AG04450 (cell line): ENCODE measurements at regions not wholly inside any gene's neighbourhood (a gene's known extent, or its start where the extent isn't known, plus 50 kb on each side); places are given as distances from the start of the nearest gene placed in this dataset.

Source experiments
- CTCF ChIA-PET: fragments of 300-600, 350-600 bp; formaldehyde crosslinking; extraction: SDS; loops from one replicate; lab custom pipeline; 2022; ENCODE audit warnings: antibody characterized with exemption, inconsistent platforms; lab: Charles Lee
- POLR2A ChIA-PET: fragments of 350-600 bp; formaldehyde crosslinking; extraction: SDS; loops from one replicate; lab custom pipeline; 2021; ENCODE audit warnings: antibody characterized with exemption, inconsistent platforms; lab: Yijun Ruan, JAX
- DNase-seq: peaks from one replicate; pipeline ENCODE4 v3.0.0-alpha.2; 2011; ENCODE audit warnings: low read depth, low spot score
- H3K27ac ChIP-seq: one replicate; pipeline ENCODE4 v1.5.1; 2012; ENCODE audit warnings: low read depth, low read length, control low read depth
- H3K27me3 ChIP-seq: one replicate; pipeline ENCODE4 v1.6.0; 2012; ENCODE audit warnings: low read length; ENCODE audit not compliant: control insufficient read depth, insufficient read depth
- H3K4me3 ChIP-seq: 2 replicates; pipeline ENCODE4 v1.5.1; 2011; ENCODE audit warnings: mild to moderate bottlenecking, low read depth, low read length, control low read depth
- H3K9me3 ChIP-seq: 2 replicates; pipeline ENCODE4 v1.5.1; 2012; ENCODE audit warnings: low read length; ENCODE audit not compliant: control insufficient read depth, insufficient read depth
- CTCF ChIP-seq: IDR thresholded peaks from 2 replicates; pipeline ENCODE4 v1.5.1; 2011; ENCODE audit warnings: low read depth, low read length, control low read depth, inconsistent platforms

GRCh38 chr5:120098902-120099535 is 365.1 kb upstream of the PRR16 start:
- ChIA-PET POLR2A (no interaction called here), CTCF (interaction anchor here (1.3 kb wide), 1 partner anchor 359 kb away, joined by 3 read pairs; no protein-coding TSS in a partner anchor)
- Histone ChIP-seq H3K27me3 (no peaks in the 10 kb centered on the region), H3K27ac (no peak overlapping the region), H3K4me3 (no peak overlapping the region), H3K9me3 (no peaks in the 10 kb centered on the region)
- TF ChIP-seq CTCF, result no peak
- DNase-seq, result peak; percentile 29

DNA sequence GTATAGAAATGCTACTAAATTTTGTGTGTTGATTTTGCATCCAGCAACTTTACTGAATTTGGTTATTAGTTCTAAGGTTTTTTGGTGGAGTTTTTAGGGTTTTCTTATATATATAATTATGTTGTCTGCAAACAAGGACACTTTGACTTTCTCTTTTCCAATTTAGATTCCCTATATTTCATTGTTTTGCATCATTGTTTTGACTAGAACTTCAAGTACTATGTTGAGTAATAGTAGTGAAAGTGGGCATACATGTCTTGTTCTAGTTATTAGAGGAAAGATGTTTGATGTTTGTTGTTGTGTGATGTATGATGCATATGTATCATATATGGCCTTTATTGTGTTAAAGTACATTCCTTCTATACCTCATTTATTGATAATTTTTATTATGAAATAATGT is 362.3 kb upstream of the PRR16 start:
- POLR2A ChIA-PET, result no interaction called here
- H3K27me3 ChIP-seq, result no peaks in the 10 kb centered on the region
- no peak for DNase-seq
- CTCF ChIA-PET, result no interaction called here
- H3K9me3 ChIP-seq, result no peaks in the 10 kb centered on the region
- no peak overlapping the region for H3K4me3 ChIP-seq
- TF ChIP-seq CTCF, result no peak
- H3K27ac ChIP-seq, result no peak overlapping the region

GRCh38 chr5:120103495-120103894 is 360.6 kb upstream of the PRR16 start:
- no peak for TF ChIP-seq CTCF
- H3K9me3 ChIP-seq, result no peaks in the 10 kb centered on the region
- DNase-seq, result no peak
- no peak overlapping the region for H3K27ac ChIP-seq
- ChIA-PET POLR2A (no interaction called here), CTCF (no interaction called here)
- no peak overlapping the region for H3K4me3 ChIP-seq
- H3K27me3 ChIP-seq, result no peaks in the 10 kb centered on the region

DNA sequence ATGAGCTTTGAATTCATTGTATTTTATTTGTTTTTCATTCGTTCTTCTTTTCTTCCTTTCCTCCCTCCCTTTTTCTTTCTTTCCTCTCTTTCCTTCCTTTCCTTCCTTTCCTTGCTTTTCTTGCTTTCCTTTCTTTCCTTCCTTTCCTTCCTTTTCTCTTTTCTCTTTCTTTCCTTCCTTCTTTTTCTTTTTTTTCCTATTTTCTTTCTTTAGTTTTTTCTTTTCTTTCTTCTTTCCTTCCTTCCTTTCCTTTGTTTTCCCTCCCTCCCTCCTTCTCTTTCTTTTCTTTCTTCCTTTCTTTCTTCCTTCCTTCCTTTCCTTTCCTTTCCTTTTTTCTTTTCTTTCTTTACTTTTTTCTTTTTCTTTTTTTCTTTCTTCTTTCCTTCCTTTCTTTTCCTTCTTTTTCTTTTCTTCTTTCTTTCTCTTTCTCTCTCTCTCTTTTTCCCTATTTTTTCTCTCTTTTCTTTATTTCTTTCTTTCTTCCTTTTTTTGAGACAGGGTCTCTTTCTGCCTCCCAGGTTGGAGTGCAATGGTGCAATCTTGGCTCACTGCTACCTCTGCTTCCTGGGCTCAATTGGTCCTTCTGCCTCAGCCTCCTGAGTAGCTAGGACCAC is 357.1 kb upstream of the PRR16 start:
- H3K9me3 ChIP-seq, result no peaks in the 10 kb centered on the region
- no peak overlapping the region for H3K27ac ChIP-seq
- DNase-seq, result no peak
- TF ChIP-seq CTCF, result no peak
- ChIA-PET POLR2A (no interaction called here), CTCF (no interaction called here)
- no peak overlapping the region for H3K4me3 ChIP-seq
- H3K27me3 ChIP-seq, result no peaks in the 10 kb centered on the region

DNA sequence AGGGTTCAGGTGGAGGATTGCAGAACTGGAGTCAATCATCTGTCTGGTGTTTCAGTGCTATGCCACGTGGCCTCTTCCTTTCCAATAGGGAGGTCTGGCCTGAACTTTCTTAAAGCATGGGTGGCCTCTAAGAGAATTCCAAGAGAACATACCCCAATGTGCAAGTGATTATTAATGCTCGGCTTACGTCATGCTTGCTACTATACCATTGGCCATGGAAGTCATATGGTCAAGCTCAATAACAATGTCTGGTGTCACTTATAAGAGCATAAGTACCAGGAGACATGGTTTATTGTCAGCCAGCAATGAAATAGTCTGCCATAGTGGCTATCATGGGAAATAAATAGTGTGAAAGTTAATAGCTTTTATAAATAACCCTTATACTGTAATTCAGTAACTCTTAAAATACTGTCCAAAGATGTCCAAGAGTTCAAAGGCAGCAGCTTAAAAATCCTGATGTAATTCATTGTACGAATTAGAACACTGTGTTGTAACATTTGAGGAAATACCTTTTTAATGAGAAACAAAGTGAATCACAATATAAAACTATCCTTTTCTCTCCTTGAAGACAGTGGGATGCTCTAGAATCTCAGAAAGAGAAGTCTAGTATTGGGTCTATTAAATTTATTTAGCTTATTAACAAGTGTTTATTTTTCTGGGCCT is 355.4 kb upstream of the PRR16 start:
- no peaks in the 10 kb centered on the region for H3K27me3 ChIP-seq
- H3K9me3 ChIP-seq, result no peaks in the 10 kb centered on the region
- DNase-seq, result no peak
- ChIA-PET POLR2A (no interaction called here), CTCF (no interaction called here)
- no peak overlapping the region for H3K4me3 ChIP-seq
- no peak overlapping the region for H3K27ac ChIP-seq
- no peak for TF ChIP-seq CTCF
